ENCODE measurements at regions not wholly inside any gene's neighbourhood (a gene's known extent, or its start where the extent isn't known, plus 50 kb on each side); places are given as distances from the start of the nearest gene placed in this dataset.
"Not testable (repeated sequence)": the region's sequence is repeated elsewhere in the genome, so short reads cannot be mapped to it uniquely, and the experiment has no call there.

GRCh38 chr10:131578472-131578970 lies 267.0 kb upstream of the TCERG1L start:
- TF ChIP-seq POLR2AphosphoS5 (IDR thresholded peaks at IDR 0.05) (no peak), CTCF (IDR thresholded peaks at IDR 0.05) (no peak), POLR2A (IDR thresholded peaks at IDR 0.05) (no peak)
- H3K4me1 ChIP-seq (replicated peaks) = no peaks in the 10 kb centered on the region
- no peaks in the 10 kb centered on the region for H3K36me3 ChIP-seq
- no peak overlapping the region for H3K27ac ChIP-seq
- no peaks in the 10 kb centered on the region for H3K27me3 ChIP-seq (replicated peaks; ENCODE audit: insufficient read depth)
- no peak overlapping the region for H3K4me3 ChIP-seq
- no peaks in the 10 kb centered on the region for H3K9me3 ChIP-seq
- intact Hi-C loops (cut with DNase I) = no loop called here
- no peak for DNase-seq (ENCODE audit: low spot score)
- WGBS = 85% methylated on average over 16 of the region's 16 CpGs

- no peaks in the 10 kb centered on the region for H3K27me3 ChIP-seq (replicated peaks; ENCODE audit: insufficient read depth)
- intact Hi-C loops (cut with DNase I) = no loop called here
These were observed 267.9 kb upstream of the TCERG1L start for GRCh38 chr10:131579251-131580071.

GRCh38 chr10:131580076-131580652 lies 268.6 kb upstream of the TCERG1L start:
- intact Hi-C loops (cut with DNase I) = no loop called here
- H3K4me3 ChIP-seq = no peak overlapping the region
- no peaks in the 10 kb centered on the region for H3K4me1 ChIP-seq (replicated peaks)
- no peaks in the 10 kb centered on the region for H3K9me3 ChIP-seq
- H3K36me3 ChIP-seq = no peaks in the 10 kb centered on the region
- 82% methylated on average over 11 of the region's 11 CpGs for WGBS
- H3K27me3 ChIP-seq (replicated peaks; ENCODE audit: insufficient read depth) = no peaks in the 10 kb centered on the region
- TF ChIP-seq CTCF (IDR thresholded peaks at IDR 0.05) (no peak), POLR2AphosphoS5 (IDR thresholded peaks at IDR 0.05) (no peak), POLR2A (IDR thresholded peaks at IDR 0.05) (no peak)
- no peak for DNase-seq (ENCODE audit: low spot score)
- H3K27ac ChIP-seq = no peak overlapping the region

More at GRCh38 chr10:131579251-131580071, 267.9 kb upstream of the TCERG1L start:
- 82% methylated on average over 19 of the region's 19 CpGs for WGBS
- H3K36me3 ChIP-seq = no peaks in the 10 kb centered on the region
- no peaks in the 10 kb centered on the region for H3K9me3 ChIP-seq
- no peak for DNase-seq (ENCODE audit: low spot score)
- H3K4me1 ChIP-seq (replicated peaks) = no peaks in the 10 kb centered on the region
- no peak overlapping the region for H3K4me3 ChIP-seq
- no peak overlapping the region for H3K27ac ChIP-seq
- TF ChIP-seq POLR2A (IDR thresholded peaks at IDR 0.05) (no peak), POLR2AphosphoS5 (IDR thresholded peaks at IDR 0.05) (no peak), CTCF (IDR thresholded peaks at IDR 0.05) (no peak)

GRCh38 chr10:131580674-131581073 lies 269.2 kb upstream of the TCERG1L start:
- Histone ChIP-seq H3K36me3 (no peaks in the 10 kb centered on the region), H3K27ac (no peak overlapping the region), H3K4me1 (replicated peaks) (no peaks in the 10 kb centered on the region), H3K9me3 (no peaks in the 10 kb centered on the region), H3K4me3 (no peak overlapping the region), H3K27me3 (replicated peaks; ENCODE audit: insufficient read depth) (no peaks in the 10 kb centered on the region)
- TF ChIP-seq CTCF (IDR thresholded peaks at IDR 0.05) = no peak
- TF ChIP-seq POLR2AphosphoS5 (IDR thresholded peaks at IDR 0.05) = no peak
- TF ChIP-seq POLR2A (IDR thresholded peaks at IDR 0.05) = no peak
- 100% methylated on average over 3 of the region's 3 CpGs for WGBS
- intact Hi-C loops (cut with DNase I) = no loop called here
- DNase-seq (ENCODE audit: low spot score) = no peak

GRCh38 chr10:131581547-131581946 lies 270.0 kb upstream of the TCERG1L start:
- intact Hi-C loops (cut with DNase I); H3K9me3 ChIP-seq; H3K27me3 ChIP-seq (replicated peaks; ENCODE audit: insufficient read depth); H3K36me3 ChIP-seq; H3K4me3 ChIP-seq; DNase-seq (ENCODE audit: low spot score); H3K27ac ChIP-seq; H3K4me1 ChIP-seq (replicated peaks): not testable (repeated sequence)
- WGBS = 60% methylated on average over 7 of the region's 7 CpGs
